MCF 10A (cell line): ENCODE measurements at regions not wholly inside any gene's neighbourhood (a gene's known extent, or its start where the extent isn't known, plus 50 kb on each side); places are given as distances from the start of the nearest gene placed in this dataset.
A peak's percentile ranks its signal among the peaks of the same experiment; 100 is the strongest.

Experiments used
- BruUV-seq: library from RNA; stranded (reverse); fragments of 400-500 nt; replicated peaks from 2 replicates; lab custom pipeline; 2021; lab: Mats Ljungman, UMichigan
- CTCF ChIA-PET: fragments of 300-600 bp; sonication (Branson Sonifier 250); formaldehyde crosslinking; extraction: SDS; loops from one replicate; lab custom pipeline; 2021; ENCODE audit warnings: antibody characterized with exemption, inconsistent platforms; lab: Yijun Ruan, JAX
- POLR2A ChIA-PET: fragments of 300-600, 350-650 bp; sonication (Branson Sonifier 250); formaldehyde crosslinking; extraction: SDS; loops from one replicate; lab custom pipeline; 2020; ENCODE audit warnings: antibody characterized with exemption, inconsistent platforms; lab: Yijun Ruan, JAX
- DNase-seq: peaks from one replicate; pipeline ENCODE4 v3.0.0-alpha.2; 2018; ENCODE audit not compliant: unreplicated experiment
- H3K27ac Mint-ChIP-seq: one replicate; pipeline ENCODE4 v1.8.0; 2022; ENCODE audit warnings: mild to moderate bottlenecking, low read depth, mixed read lengths; ENCODE audit not compliant: unreplicated experiment
- H3K27me3 Mint-ChIP-seq: one replicate; pipeline ENCODE4 v1.8.0; 2022; ENCODE audit warnings: mixed read lengths; ENCODE audit not compliant: insufficient read depth, unreplicated experiment
- H3K36me3 Mint-ChIP-seq: one replicate; pipeline ENCODE4 v1.8.0; 2022; ENCODE audit warnings: mild to moderate bottlenecking, moderate library complexity, mixed read lengths; ENCODE audit not compliant: insufficient read depth, unreplicated experiment
- H3K4me1 Mint-ChIP-seq: one replicate; pipeline ENCODE4 v1.8.0; 2022; ENCODE audit warnings: mixed read lengths; ENCODE audit not compliant: insufficient read depth, unreplicated experiment
- H3K4me3 Mint-ChIP-seq: one replicate; pipeline ENCODE4 v1.8.0; 2022; ENCODE audit warnings: mild to moderate bottlenecking, moderate library complexity, mixed read lengths; ENCODE audit not compliant: unreplicated experiment
- H3K9me3 Mint-ChIP-seq: one replicate; pipeline ENCODE4 v1.8.0; 2022; ENCODE audit warnings: mixed read lengths; ENCODE audit not compliant: unreplicated experiment
- intact Hi-C: fragments of 100-400 bp; cut with micrococcal nuclease; formaldehyde crosslinking; loops from 2 replicates; pipeline ENCODE4 v1.14.1; 2022
- TF ChIP-seq, protein P1 (sequence below): fragments of 200-600 bp; IDR thresholded peaks from one replicate; pipeline ENCODE4 v1.8.0; 2022; ENCODE audit warnings: antibody characterized with exemption, mild to moderate bottlenecking; ENCODE audit not compliant: unreplicated experiment

DNA sequence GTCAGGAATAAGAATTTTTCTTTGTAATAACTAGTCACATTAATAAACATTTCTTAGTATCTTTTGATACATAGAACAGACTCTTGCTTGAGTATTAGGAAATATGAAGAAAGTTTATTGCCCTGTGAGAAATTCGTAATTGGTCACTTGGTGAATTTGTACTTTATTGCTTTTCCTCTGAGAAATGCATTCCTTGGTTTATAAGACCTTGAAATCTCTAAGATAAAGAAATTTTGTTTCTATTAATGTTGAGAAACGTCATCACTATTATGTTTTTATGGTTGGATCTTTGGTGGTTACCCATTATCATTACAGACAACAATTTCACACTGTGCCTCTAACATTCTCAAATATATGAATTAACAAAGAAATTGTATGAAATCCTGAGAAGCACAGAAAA is 652.0 kb upstream of the NECTIN3 start:
- no peaks in the 10 kb centered on the region for H3K27me3 Mint-ChIP-seq
- BruUV-seq: TSS peak; percentile 80
- no peak overlapping the region for H3K4me3 Mint-ChIP-seq
- TF ChIP-seq, protein P1, sequence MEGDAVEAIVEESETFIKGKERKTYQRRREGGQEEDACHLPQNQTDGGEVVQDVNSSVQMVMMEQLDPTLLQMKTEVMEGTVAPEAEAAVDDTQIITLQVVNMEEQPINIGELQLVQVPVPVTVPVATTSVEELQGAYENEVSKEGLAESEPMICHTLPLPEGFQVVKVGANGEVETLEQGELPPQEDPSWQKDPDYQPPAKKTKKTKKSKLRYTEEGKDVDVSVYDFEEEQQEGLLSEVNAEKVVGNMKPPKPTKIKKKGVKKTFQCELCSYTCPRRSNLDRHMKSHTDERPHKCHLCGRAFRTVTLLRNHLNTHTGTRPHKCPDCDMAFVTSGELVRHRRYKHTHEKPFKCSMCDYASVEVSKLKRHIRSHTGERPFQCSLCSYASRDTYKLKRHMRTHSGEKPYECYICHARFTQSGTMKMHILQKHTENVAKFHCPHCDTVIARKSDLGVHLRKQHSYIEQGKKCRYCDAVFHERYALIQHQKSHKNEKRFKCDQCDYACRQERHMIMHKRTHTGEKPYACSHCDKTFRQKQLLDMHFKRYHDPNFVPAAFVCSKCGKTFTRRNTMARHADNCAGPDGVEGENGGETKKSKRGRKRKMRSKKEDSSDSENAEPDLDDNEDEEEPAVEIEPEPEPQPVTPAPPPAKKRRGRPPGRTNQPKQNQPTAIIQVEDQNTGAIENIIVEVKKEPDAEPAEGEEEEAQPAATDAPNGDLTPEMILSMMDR: no peak
- no peaks in the 10 kb centered on the region for H3K9me3 Mint-ChIP-seq
- CTCF ChIA-PET: interaction anchor here (0.8 kb wide), 1 partner anchor 105 kb away, joined by 3 read pairs; no protein-coding TSS in a partner anchor
- POLR2A ChIA-PET: interaction anchor here (0.6 kb wide), 1 partner anchor 359 kb away, joined by 4 read pairs; no protein-coding TSS in a partner anchor
- peak overlapping the region; percentile 82 for H3K27ac Mint-ChIP-seq
- intact Hi-C loops: loop anchor here (10.0 kb wide), 2 partner anchors 105 to 655 kb away; partner anchors contain the start of gene NECTIN3
- H3K4me1 Mint-ChIP-seq: peaks cover 21% of the 10 kb centered on the region
- no peak for DNase-seq
- no peaks in the 10 kb centered on the region for H3K36me3 Mint-ChIP-seq

- ChIA-PET CTCF (interaction anchor here (0.8 kb wide), 2 partner anchors 106 to 536 kb away, joined by 3 to 6 read pairs; no protein-coding TSS in a partner anchor), POLR2A (interaction anchor here (0.6 kb wide), 2 partner anchors 38 to 359 kb away, joined by 3 to 4 read pairs; no protein-coding TSS in a partner anchor)
- TF ChIP-seq, protein P1: no peak
- Mint-ChIP-seq H3K9me3 (no peaks in the 10 kb centered on the region), H3K4me1 (peaks cover 15% of the 10 kb centered on the region), H3K4me3 (no peak overlapping the region), H3K27me3 (no peaks in the 10 kb centered on the region), H3K36me3 (no peaks in the 10 kb centered on the region), H3K27ac (peak overlapping the region; percentile 82)
- intact Hi-C loops: loop anchor here (2.0 kb wide), 1 partner anchor 101 kb away; no protein-coding TSS in a partner anchor
- BruUV-seq: no TSS peak
- DNase-seq: peak; percentile 69
These were observed 651.4 kb upstream of the NECTIN3 start for GRCh38 chr3:110420158-110420641.

- no peak for DNase-seq
- Mint-ChIP-seq H3K27ac (no peak overlapping the region), H3K27me3 (no peaks in the 10 kb centered on the region), H3K36me3 (no peaks in the 10 kb centered on the region), H3K9me3 (no peaks in the 10 kb centered on the region), H3K4me1 (peaks cover 11% of the 10 kb centered on the region), H3K4me3 (no peak overlapping the region)
- TF ChIP-seq, protein P1: no peak
- ChIA-PET POLR2A (no interaction called here), CTCF (interaction anchor here (0.6 kb wide), 1 partner anchor 585 kb away, joined by 3 read pairs; no protein-coding TSS in a partner anchor)
- BruUV-seq: no TSS peak
- intact Hi-C loops: no loop called here
These were observed 648.3 kb upstream of the NECTIN3 start for GRCh38 chr3:110423276-110423675.

DNA sequence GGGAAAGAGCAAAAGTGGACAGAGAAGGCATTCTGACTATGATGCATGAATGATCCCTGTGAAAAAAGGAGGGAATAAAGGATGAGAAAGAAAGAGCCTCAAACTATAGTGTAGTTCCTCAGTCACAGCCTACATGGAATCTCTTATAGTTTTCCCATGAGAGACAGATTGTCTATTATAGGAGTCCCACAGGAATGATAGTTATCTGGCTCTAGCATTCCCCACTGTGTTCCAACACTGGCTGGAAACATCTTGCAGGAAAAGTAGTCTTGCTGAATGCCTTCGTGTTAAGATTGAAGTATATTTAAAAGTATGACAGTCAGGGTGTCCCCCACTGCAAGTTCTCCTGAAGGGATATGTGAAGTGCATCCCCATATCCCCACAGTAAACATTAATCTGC is 641.5 kb upstream of the NECTIN3 start:
- H3K36me3 Mint-ChIP-seq: no peaks in the 10 kb centered on the region
- TF ChIP-seq, protein P1: no peak
- BruUV-seq: no TSS peak
- H3K9me3 Mint-ChIP-seq: no peaks in the 10 kb centered on the region
- intact Hi-C loops: no loop called here
- no peak overlapping the region for H3K4me3 Mint-ChIP-seq
- no peak for DNase-seq
- H3K4me1 Mint-ChIP-seq: no peaks in the 10 kb centered on the region
- H3K27ac Mint-ChIP-seq: no peak overlapping the region
- ChIA-PET POLR2A (no interaction called here), CTCF (interaction anchor here (0.7 kb wide), 1 partner anchor 650 kb away, joined by 3 read pairs; no protein-coding TSS in a partner anchor)
- H3K27me3 Mint-ChIP-seq: no peaks in the 10 kb centered on the region
